ENCODE measurements at regions not wholly inside any gene's neighbourhood (a gene's known extent, or its start where the extent isn't known, plus 50 kb on each side); places are given as distances from the start of the nearest gene placed in this dataset.

DNA sequence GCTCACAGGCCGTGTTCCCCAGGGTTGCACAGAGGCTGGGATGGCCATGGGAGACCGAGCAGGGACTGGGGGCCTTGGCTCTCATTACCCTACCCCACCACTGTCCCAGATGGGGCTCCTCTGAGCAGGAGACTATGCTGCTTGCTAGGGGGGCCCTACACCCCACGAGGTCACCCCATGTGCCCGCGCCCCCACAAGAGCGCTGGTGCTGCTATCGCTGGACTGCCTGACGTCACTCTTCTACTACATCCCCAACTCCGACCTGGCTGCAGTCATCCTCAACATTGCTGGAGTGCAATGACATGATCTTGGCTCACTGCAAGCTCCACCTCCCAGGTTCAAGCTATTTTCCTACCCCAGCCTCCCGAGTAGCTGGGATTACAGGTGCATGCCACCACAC lies 307.7 kb downstream of the ARRDC4 start:
- ATAC-seq (no peak), DNase-seq (ENCODE audit: low read depth in 1 of 2, low spot score in 1 of 2) (no peak), FAIRE-seq (no peak)
- Histone ChIP-seq H3K27ac (no peak overlapping the region), H3K4me3 (no peak overlapping the region), H3K9me3 (peaks cover 5% of the 10 kb centered on the region; the same call in 1 of the 3 replicates), H3K4me2 (no peak overlapping the region), H3K4me1 (no peaks in the 10 kb centered on the region)
- no peak for TF ChIP-seq FOXS1 (CRISPR knock-in tag; IDR thresholded peaks at IDR 0.05)
- TF ChIP-seq NR3C1 (IDR thresholded peaks at IDR 0.05) = no peak
- TF ChIP-seq NFE2L2 (conservative IDR thresholded peaks at IDR 0.05; ENCODE audit: low read length) = no peak
- no peak for TF ChIP-seq ZSCAN20 (CRISPR knock-in tag; IDR thresholded peaks at IDR 0.05)
- no peak for TF ChIP-seq FOSL2 (IDR thresholded peaks at IDR 0.05)
- no peak for TF ChIP-seq FOSL2 (CRISPR knock-in tag; IDR thresholded peaks at IDR 0.05)
- no peak for TF ChIP-seq POLR2A (IDR thresholded peaks at IDR 0.05; ENCODE audit: low read length)
- TF ChIP-seq MAX (IDR thresholded peaks at IDR 0.05) = no peak
- no peak for TF ChIP-seq TP53 (CRISPR knock-in tag; IDR thresholded peaks at IDR 0.05)
- no peak for TF ChIP-seq RNF2 (IDR thresholded peaks at IDR 0.05; ENCODE audit: borderline replicate concordance, low read depth)
- TF ChIP-seq GATA3 (IDR thresholded peaks at IDR 0.05; ENCODE audit: borderline replicate concordance) = no peak
- TF ChIP-seq BHLHE40 (IDR thresholded peaks at IDR 0.05; ENCODE audit: low read depth, low read length) = no peak
- no peak for TF ChIP-seq JUN (IDR thresholded peaks at IDR 0.05)
- TF ChIP-seq JUNB (IDR thresholded peaks at IDR 0.05) = no peak
- TF ChIP-seq CHD2 (IDR thresholded peaks at IDR 0.05; ENCODE audit: low read length, partially characterized antibody) = no peak
- TF ChIP-seq CHD4 (IDR thresholded peaks at IDR 0.05; ENCODE audit: borderline replicate concordance) = no peak
- TF ChIP-seq CBX8 (IDR thresholded peaks at IDR 0.05) = no peak
- no peak for TF ChIP-seq CBX2 (IDR thresholded peaks at IDR 0.05; ENCODE audit: borderline replicate concordance, low read depth)
- no peak for TF ChIP-seq E2F6 (IDR thresholded peaks at IDR 0.05; ENCODE audit: borderline replicate concordance, low read depth)
- 39% methylated on average over 10 of the region's 10 CpGs for WGBS (ENCODE audit: missing lambda C conversion rate)
- POLR2A ChIA-PET = no interaction called here
- CTCF ChIA-PET = interaction anchor here (1.2 kb wide), 1 partner anchor 11 kb away, joined by 3 read pairs; no protein-coding TSS in a partner anchor

DNA sequence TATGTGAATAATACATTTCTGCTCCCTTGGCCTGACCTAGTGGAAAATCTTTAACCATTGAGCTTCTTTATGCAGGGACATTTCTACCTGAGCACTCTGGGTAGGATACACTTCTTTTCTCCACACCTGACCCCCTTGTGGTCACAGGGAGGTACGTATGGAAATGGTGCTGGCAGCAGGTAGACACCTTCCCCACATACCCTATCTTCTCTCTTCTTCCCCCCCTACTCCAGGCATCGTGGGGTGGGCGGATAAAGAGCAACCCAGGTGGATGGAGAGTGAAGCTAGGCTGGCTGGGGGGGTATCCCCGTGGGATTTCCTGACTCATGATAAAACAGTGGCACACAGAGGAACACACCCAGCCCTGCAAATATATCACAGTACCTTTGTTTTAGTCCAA lies 312.1 kb downstream of the ARRDC4 start:
- POLR2A ChIA-PET = no interaction called here
- CTCF ChIA-PET = no interaction called here
- H3K4me1 ChIP-seq = no peaks in the 10 kb centered on the region
- no peak overlapping the region for H3K4me2 ChIP-seq
- FAIRE-seq (no peak), ATAC-seq (peak in 1 of 2 experiments; percentile 53; a peak in 1 of 6 replicates), DNase-seq (ENCODE audit: low read depth in 1 of 2, low spot score in 1 of 2) (no peak)
- no peak overlapping the region for H3K4me3 ChIP-seq
- 3% methylated on average over 4 of the region's 4 CpGs for WGBS (ENCODE audit: missing lambda C conversion rate)
- TF ChIP-seq, protein P1, sequence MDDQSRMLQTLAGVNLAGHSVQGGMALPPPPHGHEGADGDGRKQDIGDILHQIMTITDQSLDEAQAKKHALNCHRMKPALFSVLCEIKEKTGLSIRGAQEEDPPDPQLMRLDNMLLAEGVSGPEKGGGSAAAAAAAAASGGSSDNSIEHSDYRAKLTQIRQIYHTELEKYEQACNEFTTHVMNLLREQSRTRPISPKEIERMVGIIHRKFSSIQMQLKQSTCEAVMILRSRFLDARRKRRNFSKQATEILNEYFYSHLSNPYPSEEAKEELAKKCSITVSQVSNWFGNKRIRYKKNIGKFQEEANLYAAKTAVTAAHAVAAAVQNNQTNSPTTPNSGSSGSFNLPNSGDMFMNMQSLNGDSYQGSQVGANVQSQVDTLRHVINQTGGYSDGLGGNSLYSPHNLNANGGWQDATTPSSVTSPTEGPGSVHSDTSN (IDR thresholded peaks at IDR 0.05) = no peak
- no peak for TF ChIP-seq TP53 (CRISPR knock-in tag; IDR thresholded peaks at IDR 0.05)
- TF ChIP-seq TFCP2L1 (CRISPR knock-in tag; IDR thresholded peaks at IDR 0.05) = no peak
- H3K9me3 ChIP-seq = 0 out of 3 replicates have a peak, but pooled peaks cover 5% of the 10 kb centered on the region
- H3K27ac ChIP-seq = no peak overlapping the region

DNA sequence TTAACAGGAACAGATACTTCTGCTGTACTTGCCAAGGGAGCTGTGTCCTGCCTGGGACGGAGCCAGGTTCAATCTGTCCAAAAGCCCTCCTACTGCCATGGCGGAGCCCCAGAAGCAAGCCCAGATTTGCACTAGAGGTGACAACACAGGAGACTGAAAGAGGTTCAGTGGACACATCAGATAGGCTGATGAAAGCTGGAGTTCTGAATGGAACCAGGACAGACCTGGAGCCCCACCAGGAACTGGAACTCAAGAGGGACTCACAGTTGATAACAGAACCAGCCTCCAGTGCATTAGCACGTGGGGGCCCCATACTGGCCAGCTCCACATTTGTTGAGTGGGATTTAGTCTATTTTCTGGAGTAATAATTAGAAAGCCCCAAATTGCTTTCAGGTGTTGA lies 315.5 kb downstream of the ARRDC4 start:
- Histone ChIP-seq H3K4me2 (no peak overlapping the region), H3K27ac (no peak overlapping the region), H3K9me3 (no peaks in the 10 kb centered on the region), H3K4me1 (no peaks in the 10 kb centered on the region), H3K4me3 (no peak overlapping the region)
- WGBS (ENCODE audit: missing lambda C conversion rate) = 3% methylated on average over 3 of the region's 3 CpGs
- ChIA-PET CTCF (interaction anchor here (1.0 to 1.1 kb wide), 3 partner anchors 17 to 146 kb away, joined by 3 to 4 read pairs (median 3); no protein-coding TSS in a partner anchor), POLR2A (no interaction called here)
- FAIRE-seq (no peak), DNase-seq (ENCODE audit: low read depth in 1 of 2, low spot score in 1 of 2) (no peak), ATAC-seq (no peak)
- TF ChIP-seq POLR2A (IDR thresholded peaks at IDR 0.05; ENCODE audit: low read length) = no peak
- no peak for TF ChIP-seq CEBPB (IDR thresholded peaks at IDR 0.05)
- no peak for TF ChIP-seq RFX5 (IDR thresholded peaks at IDR 0.05)
- TF ChIP-seq RARB (CRISPR knock-in tag; IDR thresholded peaks at IDR 0.05) = no peak
- TF ChIP-seq GATA3 (IDR thresholded peaks at IDR 0.05; ENCODE audit: borderline replicate concordance) = no peak
- no peak for TF ChIP-seq NPAS2 (CRISPR knock-in tag; IDR thresholded peaks at IDR 0.05; ENCODE audit: borderline replicate concordance)
- TF ChIP-seq ZC3H11A (IDR thresholded peaks at IDR 0.05) = no peak
- no peak for TF ChIP-seq BHLHE40 (IDR thresholded peaks at IDR 0.05; ENCODE audit: low read depth, low read length)
- TF ChIP-seq TFCP2L1 (CRISPR knock-in tag; IDR thresholded peaks at IDR 0.05) = no peak
- TF ChIP-seq MAX (IDR thresholded peaks at IDR 0.05) = no peak
- TF ChIP-seq SMC3 (IDR thresholded peaks at IDR 0.05) = no peak
- TF ChIP-seq, protein P1 (IDR thresholded peaks at IDR 0.05) = no peak
- TF ChIP-seq PHF8 (IDR thresholded peaks at IDR 0.05; ENCODE audit: borderline replicate concordance, low read depth) = no peak

Measured in A549 (cell line).